Calu3 (cell line): ENCODE measurements at regions not wholly inside any gene's neighbourhood (a gene's known extent, or its start where the extent isn't known, plus 50 kb on each side); places are given as distances from the start of the nearest gene placed in this dataset.

ENCODE experiments used
- BruUV-seq: library from RNA; stranded (reverse); fragments of 400-500 nt; replicated peaks from 2 replicates; lab custom pipeline; 2021; lab: Mats Ljungman, UMichigan
- CTCF ChIA-PET: fragments of 300-600 bp; sonication (Branson Sonifier 250); formaldehyde crosslinking; loops from one replicate; lab custom pipeline; 2022; ENCODE audit warnings: antibody characterized with exemption; lab: Charles Lee
- DNase-seq: peaks from one replicate; pipeline ENCODE4 v3.0.0; 2022
- H3K27ac Mint-ChIP-seq: one replicate; pipeline ENCODE4 v1.8.0; 2022; ENCODE audit warnings: mixed read lengths; ENCODE audit not compliant: unreplicated experiment
- H3K27me3 Mint-ChIP-seq: one replicate; pipeline ENCODE4 v1.8.0; 2022; ENCODE audit warnings: mixed read lengths; ENCODE audit not compliant: unreplicated experiment
- H3K36me3 Mint-ChIP-seq: one replicate; pipeline ENCODE4 v1.8.0; 2022; ENCODE audit warnings: mild to moderate bottlenecking, moderate library complexity, mixed read lengths; ENCODE audit not compliant: insufficient read depth, unreplicated experiment
- H3K4me1 Mint-ChIP-seq: one replicate; pipeline ENCODE4 v1.8.0; 2022; ENCODE audit warnings: mild to moderate bottlenecking, low read depth, mixed read lengths; ENCODE audit not compliant: unreplicated experiment
- H3K4me3 Mint-ChIP-seq: one replicate; pipeline ENCODE4 v1.8.0; 2022; ENCODE audit warnings: mild to moderate bottlenecking, low read depth, moderate library complexity, mixed read lengths; ENCODE audit not compliant: unreplicated experiment
- H3K9me3 Mint-ChIP-seq: one replicate; pipeline ENCODE4 v1.8.0; 2022; ENCODE audit warnings: low read depth, mixed read lengths; ENCODE audit not compliant: unreplicated experiment
- intact Hi-C: fragments of 100-400 bp; cut with micrococcal nuclease; formaldehyde crosslinking; loops from one replicate; pipeline ENCODE4 v1.10.0; 2022; ENCODE audit not compliant: unreplicated experiment
- TF ChIP-seq, protein P1 (sequence below): fragments of 200-600 bp; IDR thresholded peaks from one replicate; pipeline ENCODE4 v1.8.0; 2022; ENCODE audit warnings: antibody characterized with exemption; ENCODE audit not compliant: unreplicated experiment

- BruUV-seq, result no TSS peak
- CTCF ChIA-PET, result no interaction called here
- DNase-seq, result no peak
- Mint-ChIP-seq H3K27ac (no peak overlapping the region), H3K4me3 (no peak overlapping the region), H3K36me3 (no peaks in the 10 kb centered on the region), H3K27me3 (peaks cover 35% of the 10 kb centered on the region), H3K9me3 (no peaks in the 10 kb centered on the region), H3K4me1 (no peaks in the 10 kb centered on the region)
- intact Hi-C loops, result no loop called here
- TF ChIP-seq, protein P1, sequence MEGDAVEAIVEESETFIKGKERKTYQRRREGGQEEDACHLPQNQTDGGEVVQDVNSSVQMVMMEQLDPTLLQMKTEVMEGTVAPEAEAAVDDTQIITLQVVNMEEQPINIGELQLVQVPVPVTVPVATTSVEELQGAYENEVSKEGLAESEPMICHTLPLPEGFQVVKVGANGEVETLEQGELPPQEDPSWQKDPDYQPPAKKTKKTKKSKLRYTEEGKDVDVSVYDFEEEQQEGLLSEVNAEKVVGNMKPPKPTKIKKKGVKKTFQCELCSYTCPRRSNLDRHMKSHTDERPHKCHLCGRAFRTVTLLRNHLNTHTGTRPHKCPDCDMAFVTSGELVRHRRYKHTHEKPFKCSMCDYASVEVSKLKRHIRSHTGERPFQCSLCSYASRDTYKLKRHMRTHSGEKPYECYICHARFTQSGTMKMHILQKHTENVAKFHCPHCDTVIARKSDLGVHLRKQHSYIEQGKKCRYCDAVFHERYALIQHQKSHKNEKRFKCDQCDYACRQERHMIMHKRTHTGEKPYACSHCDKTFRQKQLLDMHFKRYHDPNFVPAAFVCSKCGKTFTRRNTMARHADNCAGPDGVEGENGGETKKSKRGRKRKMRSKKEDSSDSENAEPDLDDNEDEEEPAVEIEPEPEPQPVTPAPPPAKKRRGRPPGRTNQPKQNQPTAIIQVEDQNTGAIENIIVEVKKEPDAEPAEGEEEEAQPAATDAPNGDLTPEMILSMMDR, result no peak
Observed at GRCh38 chr11:96715208-96715607, 325.4 kb downstream of the JRKL start.

- Mint-ChIP-seq H3K9me3 (no peaks in the 10 kb centered on the region), H3K27me3 (no peaks in the 10 kb centered on the region), H3K27ac (no peak overlapping the region), H3K4me3 (no peak overlapping the region), H3K36me3 (no peaks in the 10 kb centered on the region), H3K4me1 (no peaks in the 10 kb centered on the region)
- intact Hi-C loops, result no loop called here
- DNase-seq, result no peak
- BruUV-seq, result no TSS peak
- TF ChIP-seq, protein P1, result no peak
- CTCF ChIA-PET, result no interaction called here
Observed at GRCh38 chr11:96736601-96737000, 346.8 kb downstream of the JRKL start.

DNA sequence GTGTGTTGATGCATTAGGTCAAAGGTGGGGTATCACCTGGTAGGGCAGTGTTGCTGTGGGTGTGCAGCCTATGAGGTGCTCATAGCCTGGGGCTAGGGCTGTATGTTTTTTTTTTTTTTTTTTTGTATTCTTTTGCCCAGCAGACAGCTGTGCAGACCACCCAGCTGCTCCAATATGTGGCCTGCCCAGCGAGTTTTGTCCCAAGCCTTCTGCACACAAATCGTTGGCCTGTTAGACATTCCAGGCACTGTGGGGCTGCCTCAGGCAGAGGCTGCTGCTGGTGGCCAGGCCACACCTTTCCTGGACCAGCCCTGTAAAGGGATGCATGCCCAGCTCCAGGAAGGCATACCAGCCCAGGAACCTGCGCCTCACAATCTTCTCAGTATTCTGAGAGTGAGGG is 348.5 kb downstream of the JRKL start:
- CTCF ChIA-PET, result no interaction called here
- BruUV-seq, result no TSS peak
- intact Hi-C loops, result no loop called here
- no peaks in the 10 kb centered on the region for H3K36me3 Mint-ChIP-seq
- H3K27me3 Mint-ChIP-seq, result no peaks in the 10 kb centered on the region
- no peaks in the 10 kb centered on the region for H3K9me3 Mint-ChIP-seq
- H3K4me3 Mint-ChIP-seq, result no peak overlapping the region
- TF ChIP-seq, protein P1, result no peak
- no peak for DNase-seq
- no peak overlapping the region for H3K27ac Mint-ChIP-seq
- no peaks in the 10 kb centered on the region for H3K4me1 Mint-ChIP-seq

- no peaks in the 10 kb centered on the region for H3K4me1 Mint-ChIP-seq
- H3K4me3 Mint-ChIP-seq, result no peak overlapping the region
- no peaks in the 10 kb centered on the region for H3K27me3 Mint-ChIP-seq
- TF ChIP-seq, protein P1, result no peak
- no peak for DNase-seq
- intact Hi-C loops, result no loop called here
- no peaks in the 10 kb centered on the region for H3K36me3 Mint-ChIP-seq
- no peak overlapping the region for H3K27ac Mint-ChIP-seq
- CTCF ChIA-PET, result interaction anchor here (0.6 kb wide), 1 partner anchor 1729 kb away, joined by 3 read pairs; no protein-coding TSS in a partner anchor
- BruUV-seq, result no TSS peak
- no peaks in the 10 kb centered on the region for H3K9me3 Mint-ChIP-seq
Observed at GRCh38 chr11:96741068-96741467, 351.3 kb downstream of the JRKL start.

GRCh38 chr11:96744697-96745096 is 354.9 kb downstream of the JRKL start:
- H3K4me3 Mint-ChIP-seq, result no peak overlapping the region
- no peak overlapping the region for H3K27ac Mint-ChIP-seq
- no peak for DNase-seq
- CTCF ChIA-PET, result no interaction called here
- intact Hi-C loops, result no loop called here
- no peaks in the 10 kb centered on the region for H3K27me3 Mint-ChIP-seq
- BruUV-seq, result no TSS peak
- TF ChIP-seq, protein P1, result no peak
- H3K4me1 Mint-ChIP-seq, result peaks cover 13% of the 10 kb centered on the region
- H3K36me3 Mint-ChIP-seq, result no peaks in the 10 kb centered on the region
- no peaks in the 10 kb centered on the region for H3K9me3 Mint-ChIP-seq
